CD14-positive monocyte (primary cell): ENCODE measurements at regions not wholly inside any gene's neighbourhood (a gene's known extent, or its start where the extent isn't known, plus 50 kb on each side); places are given as distances from the start of the nearest gene placed in this dataset.

Experiments
- DNase-seq, 3 donors: peaks; one replicate each; pipeline ENCODE4 v3.0.0-alpha.2; 2011 to 2022
- H2AFZ ChIP-seq: 2 replicates; pipeline ENCODE4 v1.6.0; 2012; ENCODE audit warnings: mild to moderate bottlenecking, low read depth, low read length, inconsistent platforms; ENCODE audit not compliant: insufficient read depth, poor library complexity, severe bottlenecking
- H3K27ac ChIP-seq, 2 donors: 1 replicate in 1 of 2; 2 replicates in 1 of 2; pipeline ENCODE4 v1.5.1; 2012 to 2013; ENCODE audit warnings: low read length in 2 of 2, control low read depth in 1 of 2, inconsistent platforms in 1 of 2, low read depth in 1 of 2, mild to moderate bottlenecking in 1 of 2
- H3K27me3 ChIP-seq, 2 donors: one replicate each; pipeline versions ENCODE4 v1.6.0 to v1.6.1; 2011 to 2013; ENCODE audit warnings: low read length in 2 of 2; ENCODE audit not compliant: control insufficient read depth in 2 of 2, insufficient read depth in 2 of 2
- H3K36me3 ChIP-seq, 2 donors: replicated peaks in 1 of 2; 1 replicate in 1 of 2; 2 replicates in 1 of 2; pipeline versions ENCODE4 v1.5.1 to v1.6.1; 2012 to 2013; ENCODE audit warnings: low read length in 2 of 2, control low read depth in 1 of 2, inconsistent platforms in 1 of 2, mild to moderate bottlenecking in 1 of 2; ENCODE audit not compliant: insufficient read depth in 2 of 2, control insufficient read depth in 1 of 2
- H3K4me1 ChIP-seq, 2 donors: 1 replicate in 1 of 2; 2 replicates in 1 of 2; pipeline versions ENCODE4 v1.5.1 to v1.6.1; 2012 to 2013; ENCODE audit warnings: low read length in 2 of 2, control low read depth in 1 of 2, inconsistent platforms in 1 of 2, mild to moderate bottlenecking in 1 of 2, moderate library complexity in 1 of 2; ENCODE audit not compliant: insufficient read depth in 2 of 2, control insufficient read depth in 1 of 2
- H3K4me2 ChIP-seq: replicated peaks from 2 replicates; pipeline ENCODE3; 2012; ENCODE audit warnings: low read length, moderate library complexity, mild to moderate bottlenecking; ENCODE audit not compliant: poor library complexity, severe bottlenecking; ENCODE audit errors: extremely low read depth
- H3K4me3 ChIP-seq, 3 experiments: fragments of 200-600 bp in 1 of 3; sonication (generic) in 1 of 3; replicated peaks in 1 of 3; 1 replicate in 2 of 3; 2 replicates in 1 of 3; pipeline ENCODE4 v1.5.1; 2011 to 2013; ENCODE audit warnings: low read length in 3 of 3, mild to moderate bottlenecking in 3 of 3, control low read depth in 2 of 3, low read depth in 2 of 3, inconsistent platforms in 1 of 3, moderate library complexity in 1 of 3
- H3K79me2 ChIP-seq: 2 replicates; pipeline ENCODE4 v1.6.0; 2012; ENCODE audit warnings: mild to moderate bottlenecking, control low read depth, inconsistent platforms, low read length, moderate library complexity; ENCODE audit not compliant: insufficient read depth
- H3K9ac ChIP-seq: 2 replicates; pipeline ENCODE4 v1.6.0; 2017; ENCODE audit warnings: low read length, mild to moderate bottlenecking; ENCODE audit not compliant: insufficient read depth, poor library complexity, severe bottlenecking
- H3K9me3 ChIP-seq, 2 donors: replicated peaks in 1 of 2; 1 replicate in 1 of 2; 2 replicates in 1 of 2; pipeline versions ENCODE4 v1.5.1 to v1.6.1; 2012 to 2013; ENCODE audit warnings: low read length in 2 of 2, control low read depth in 1 of 2; ENCODE audit not compliant: control insufficient read depth in 1 of 2, insufficient read depth in 1 of 2
- H4K20me1 ChIP-seq: 2 replicates; pipeline ENCODE4 v1.6.0; 2012; ENCODE audit warnings: mild to moderate bottlenecking, low read length, control low read depth, moderate library complexity; ENCODE audit not compliant: insufficient read depth
- H3K27ac Mint-ChIP-seq, 7 donors: one replicate each; pipeline ENCODE4 v1.8.0; 2020; ENCODE audit warnings: mild to moderate bottlenecking in 7 of 7, mixed read lengths in 7 of 7, moderate library complexity in 6 of 7, inconsistent platforms in 2 of 7
- H3K27me3 Mint-ChIP-seq, 3 donors: one replicate each; pipeline ENCODE4 v1.8.0; 2021 to 2022; ENCODE audit warnings: low read depth in 3 of 3, mild to moderate bottlenecking in 3 of 3, mixed read lengths in 3 of 3, moderate library complexity in 3 of 3, inconsistent platforms in 1 of 3
- H3K36me3 Mint-ChIP-seq, 2 donors: one replicate each; pipeline ENCODE4 v1.8.0; 2020; ENCODE audit warnings: mixed read lengths in 2 of 2, inconsistent platforms in 1 of 2, mild to moderate bottlenecking in 1 of 2
- H3K4me1 Mint-ChIP-seq: one replicate; pipeline ENCODE4 v1.8.0; 2020; ENCODE audit warnings: mild to moderate bottlenecking, mixed read lengths
- H3K4me3 Mint-ChIP-seq, 2 donors: one replicate each; pipeline ENCODE4 v1.8.0; 2020; ENCODE audit warnings: mild to moderate bottlenecking in 2 of 2, mixed read lengths in 2 of 2, moderate library complexity in 1 of 2
- H3K9me3 Mint-ChIP-seq, 7 donors: one replicate each; pipeline ENCODE4 v1.8.0; 2020 to 2022; ENCODE audit warnings: mixed read lengths in 7 of 7, mild to moderate bottlenecking in 6 of 7, moderate library complexity in 6 of 7, inconsistent platforms in 2 of 7
- WGBS: methylation state at CpG from one replicate; pipeline ENCODE4 v1.1.5; 2013; ENCODE audit warnings: missing lambda C conversion rate; ENCODE audit not compliant: insufficient coverage; 5-methylcytosine and 5-hydroxymethylcytosine counted together
- intact Hi-C, 2 donors: fragments of 100-400 bp; cut with micrococcal nuclease; formaldehyde crosslinking; loops; one replicate each; pipeline versions ENCODE4 v1.15.0 to v1.15.1; 2023
- TF ChIP-seq, protein P1 (sequence below): fragments of 200-600 bp; IDR thresholded peaks from one replicate; pipeline ENCODE4 v1.8.0; 2022; ENCODE audit warnings: antibody characterized with exemption, mild to moderate bottlenecking

DNA sequence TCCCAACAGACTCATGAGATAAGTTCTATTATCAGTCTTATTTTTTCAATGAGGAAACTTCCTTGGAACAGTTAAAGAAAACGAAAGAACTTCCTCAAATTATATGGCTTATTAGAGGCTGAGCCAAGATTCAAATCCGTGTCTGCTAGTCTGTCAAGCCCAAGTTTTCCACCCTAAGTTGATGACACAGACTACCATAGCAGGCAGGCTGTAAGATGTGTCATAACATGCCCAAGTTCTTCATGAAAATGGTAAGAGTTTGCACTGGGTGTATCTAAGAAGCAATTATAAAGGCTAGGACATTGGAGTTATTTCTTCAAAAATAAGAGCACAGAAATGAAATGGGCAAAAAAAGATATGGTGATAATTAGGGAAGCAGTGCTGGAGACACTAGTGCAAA is 634.5 kb downstream of the BRINP1 start:
- Histone ChIP-seq H3K4me2 (no peak overlapping the region), H4K20me1 (no peaks in the 10 kb centered on the region), H3K27me3 (no peaks in the 10 kb centered on the region), H2AFZ (no peak overlapping the region), H3K9me3 (peaks cover 10 to 15% of the 10 kb centered on the region in 2 donors), H3K79me2 (no peaks in the 10 kb centered on the region), H3K4me3 (no peak overlapping the region), H3K36me3 (no peaks in the 10 kb centered on the region), H3K9ac (no peak overlapping the region), H3K27ac (no peak overlapping the region), H3K4me1 (no peaks in the 10 kb centered on the region)
- TF ChIP-seq, protein P1, sequence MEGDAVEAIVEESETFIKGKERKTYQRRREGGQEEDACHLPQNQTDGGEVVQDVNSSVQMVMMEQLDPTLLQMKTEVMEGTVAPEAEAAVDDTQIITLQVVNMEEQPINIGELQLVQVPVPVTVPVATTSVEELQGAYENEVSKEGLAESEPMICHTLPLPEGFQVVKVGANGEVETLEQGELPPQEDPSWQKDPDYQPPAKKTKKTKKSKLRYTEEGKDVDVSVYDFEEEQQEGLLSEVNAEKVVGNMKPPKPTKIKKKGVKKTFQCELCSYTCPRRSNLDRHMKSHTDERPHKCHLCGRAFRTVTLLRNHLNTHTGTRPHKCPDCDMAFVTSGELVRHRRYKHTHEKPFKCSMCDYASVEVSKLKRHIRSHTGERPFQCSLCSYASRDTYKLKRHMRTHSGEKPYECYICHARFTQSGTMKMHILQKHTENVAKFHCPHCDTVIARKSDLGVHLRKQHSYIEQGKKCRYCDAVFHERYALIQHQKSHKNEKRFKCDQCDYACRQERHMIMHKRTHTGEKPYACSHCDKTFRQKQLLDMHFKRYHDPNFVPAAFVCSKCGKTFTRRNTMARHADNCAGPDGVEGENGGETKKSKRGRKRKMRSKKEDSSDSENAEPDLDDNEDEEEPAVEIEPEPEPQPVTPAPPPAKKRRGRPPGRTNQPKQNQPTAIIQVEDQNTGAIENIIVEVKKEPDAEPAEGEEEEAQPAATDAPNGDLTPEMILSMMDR, result no peak
- DNase-seq, result no peak
- Mint-ChIP-seq H3K4me1 (no peaks in the 10 kb centered on the region), H3K4me3 (no peak overlapping the region), H3K27me3 (no peaks in the 10 kb centered on the region), H3K36me3 (no peaks in the 10 kb centered on the region), H3K9me3 (peaks cover 3 to 17% (median 5%) of the 10 kb centered on the region in 7 donors), H3K27ac (no peak overlapping the region)
- no CpG with 5 or more reads among the region's 2 CpGs for WGBS
- intact Hi-C loops, result no loop called here

DNA sequence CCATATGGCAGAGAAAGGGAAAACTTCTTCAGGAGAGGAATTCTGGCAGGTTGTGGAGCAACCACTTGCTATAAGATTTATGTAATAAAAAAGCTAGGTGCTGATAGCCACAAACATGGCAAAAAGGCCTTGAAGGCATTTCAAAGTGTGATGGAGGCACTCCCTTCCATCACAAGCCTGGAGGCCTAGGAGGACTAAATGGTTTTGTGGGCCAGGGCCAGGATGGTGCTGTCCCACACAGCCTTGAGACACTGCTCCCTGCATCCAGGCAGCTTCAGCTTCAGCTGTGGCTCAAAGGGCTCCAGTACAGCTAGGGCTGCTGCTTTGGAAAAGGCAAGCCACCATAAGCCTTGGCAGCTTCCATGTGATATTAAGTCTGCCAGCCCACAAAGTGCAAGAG is 632.8 kb downstream of the BRINP1 start:
- no peaks in the 10 kb centered on the region for H3K36me3 Mint-ChIP-seq
- no peaks in the 10 kb centered on the region for H3K27me3 ChIP-seq
- H3K27ac Mint-ChIP-seq, result no peak overlapping the region
- no peaks in the 10 kb centered on the region for H3K4me1 Mint-ChIP-seq
- H3K4me3 Mint-ChIP-seq, result no peak overlapping the region
- DNase-seq, result no peak
- H4K20me1 ChIP-seq, result no peaks in the 10 kb centered on the region
- no peak overlapping the region for H3K4me2 ChIP-seq
- no peaks in the 10 kb centered on the region for H3K4me1 ChIP-seq
- H3K4me3 ChIP-seq, result no peak overlapping the region
- no peaks in the 10 kb centered on the region for H3K79me2 ChIP-seq
- intact Hi-C loops, result no loop called here
- TF ChIP-seq, protein P1, result no peak
- H3K36me3 ChIP-seq, result no peaks in the 10 kb centered on the region
- H2AFZ ChIP-seq, result no peak overlapping the region
- peaks cover 18 to 20% of the 10 kb centered on the region in 2 donors for H3K9me3 ChIP-seq
- no peaks in the 10 kb centered on the region for H3K27me3 Mint-ChIP-seq
- H3K27ac ChIP-seq, result no peak overlapping the region
- peaks cover 2 to 17% (median 9%) of the 10 kb centered on the region in 7 donors for H3K9me3 Mint-ChIP-seq
- no peak overlapping the region for H3K9ac ChIP-seq
